NB4 (cell line): ENCODE measurements at regions not wholly inside any gene's neighbourhood (a gene's known extent, or its start where the extent isn't known, plus 50 kb on each side); places are given as distances from the start of the nearest gene placed in this dataset.

ENCODE experiments used
- DNase-seq: peaks from one replicate; pipeline ENCODE4 v3.0.0; 2010; ENCODE audit warnings: low read depth
- H3K4me3 ChIP-seq: one replicate; pipeline ENCODE4 v1.5.1; 2011; ENCODE audit warnings: mild to moderate bottlenecking, low read depth, low read length, moderate library complexity
- CTCF ChIP-seq: IDR thresholded peaks from one replicate; pipeline ENCODE4 v1.5.1; 2012; ENCODE audit warnings: low read depth, low read length
- MAX ChIP-seq: IDR thresholded peaks from 2 replicates; pipeline ENCODE4 v1.6.1; 2011; ENCODE audit warnings: low read depth, low read length
- MYC ChIP-seq: IDR thresholded peaks from 2 replicates; pipeline ENCODE4 v1.6.1; 2011; ENCODE audit warnings: low read depth, low read length
- POLR2A ChIP-seq: IDR thresholded peaks from 2 replicates; pipeline ENCODE4 v1.6.1; 2011; ENCODE audit warnings: mild to moderate bottlenecking; ENCODE audit not compliant: insufficient read length; ENCODE audit errors: extremely low read depth

- no peak overlapping the region for H3K4me3 ChIP-seq
- DNase-seq: no peak
- TF ChIP-seq MAX (no peak), CTCF (no peak), MYC (no peak), POLR2A (no peak)
These were observed 150.7 kb upstream of the LHX5 start for GRCh38 chr12:113622410-113622809.

DNA sequence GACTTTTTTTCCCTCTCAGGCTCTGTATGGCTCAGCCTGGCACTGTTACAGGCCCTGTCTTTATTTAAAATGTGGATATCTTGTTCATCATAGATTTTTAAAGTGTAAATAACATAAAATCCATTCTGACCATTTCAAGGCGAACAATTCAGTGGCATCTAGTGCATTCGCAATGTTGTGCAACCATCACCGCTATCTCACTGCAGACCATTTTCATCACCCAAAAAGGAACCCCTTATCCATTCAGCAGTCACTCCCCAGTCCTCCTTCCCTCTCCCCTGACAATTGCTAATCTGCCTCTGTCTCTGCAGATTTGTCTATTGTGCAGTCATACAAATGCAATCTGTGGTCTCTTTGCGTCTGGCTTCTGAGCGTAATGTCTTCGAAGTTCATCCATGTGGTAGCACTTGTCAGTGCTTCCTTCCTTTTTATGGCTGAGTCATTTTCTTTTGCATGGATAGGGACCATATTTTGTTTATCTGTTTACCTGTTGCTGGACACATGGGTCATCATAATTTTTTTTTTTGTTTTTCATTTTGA is 148.8 kb upstream of the LHX5 start:
- peak; percentile 19 for DNase-seq
- no peak overlapping the region for H3K4me3 ChIP-seq
- TF ChIP-seq MAX (no peak), POLR2A (no peak), CTCF (no peak), MYC (no peak)

DNA sequence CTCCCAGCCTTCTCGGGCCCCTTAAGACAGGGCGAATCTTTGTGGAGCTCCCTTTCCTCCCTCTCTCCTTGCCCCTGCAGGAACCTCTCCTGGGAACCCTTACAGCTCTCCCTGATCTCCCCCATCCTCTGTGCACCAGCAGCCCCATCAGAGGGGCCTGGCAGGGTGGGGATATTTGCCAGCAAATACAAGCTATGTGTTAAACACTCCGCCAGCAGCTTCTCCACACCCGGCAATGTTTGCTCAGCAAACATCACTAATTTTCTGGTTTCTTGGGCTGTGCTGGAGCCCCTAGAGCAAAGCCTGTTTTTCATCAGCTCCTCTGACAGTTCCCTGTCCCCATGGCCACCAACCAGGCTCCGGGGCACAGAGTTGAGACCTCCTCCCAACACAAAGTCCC is 147.5 kb upstream of the LHX5 start:
- DNase-seq: no peak
- TF ChIP-seq CTCF (no peak), MYC (no peak), POLR2A (no peak), MAX (no peak)
- H3K4me3 ChIP-seq: no peak overlapping the region

DNA sequence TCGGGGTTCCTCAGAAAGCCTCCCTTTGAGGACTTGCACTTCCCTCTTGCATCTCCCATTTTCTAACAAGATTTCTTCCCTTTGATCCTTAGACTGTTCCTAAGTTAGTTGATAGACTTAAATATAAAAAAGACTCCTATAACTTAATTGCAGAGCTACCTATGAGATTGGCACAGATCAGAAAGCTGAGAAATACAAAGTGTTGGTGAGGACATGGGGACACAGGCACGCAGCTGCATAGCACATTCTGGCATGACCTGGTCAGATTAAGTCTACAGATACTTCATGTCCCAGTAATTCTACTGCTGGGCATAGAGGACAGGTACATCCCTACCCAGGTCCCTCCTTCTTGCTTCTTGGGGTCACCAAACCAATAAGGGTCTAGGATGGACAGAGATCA is 141.7 kb upstream of the LHX5 start:
- TF ChIP-seq MAX (no peak), POLR2A (no peak), CTCF (no peak)
- no peak for DNase-seq
- no peak overlapping the region for H3K4me3 ChIP-seq

DNA sequence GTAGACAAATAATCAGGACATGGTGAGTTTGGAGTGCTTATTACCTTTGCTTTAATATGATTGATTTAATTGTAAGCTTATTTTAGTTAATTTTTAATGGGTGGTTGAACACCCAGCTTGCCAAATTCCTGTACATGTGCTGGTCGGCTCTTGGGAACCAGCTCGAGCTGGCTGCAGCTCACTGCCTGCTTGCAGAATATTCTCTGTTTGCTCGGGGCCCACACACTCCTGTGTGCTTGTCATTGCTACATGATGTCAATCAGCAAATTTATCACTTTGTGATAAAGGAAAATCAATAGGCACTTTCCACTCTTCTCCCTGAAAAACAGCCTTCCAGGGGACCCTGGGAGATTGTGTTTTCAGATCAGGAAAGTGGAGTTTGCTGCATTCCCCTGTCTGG is 141.1 kb upstream of the LHX5 start:
- DNase-seq: no peak
- H3K4me3 ChIP-seq: no peak overlapping the region
- TF ChIP-seq POLR2A (no peak), CTCF (no peak), MAX (no peak), MYC (no peak)
